Activated CD8-positive, alpha-beta T cell treated with anti-CD3 and anti-CD28 coated beads for 36 hours (primary cell): ENCODE measurements at regions not wholly inside any gene's neighbourhood (a gene's known extent, or its start where the extent isn't known, plus 50 kb on each side); places are given as distances from the start of the nearest gene placed in this dataset.

Experiments used
- ATAC-seq: fragments of 200-7000 bp; cut with Tn5 transposase; one replicate; pipeline ENCODE4 v1.10.0; 2021; ENCODE audit warnings: mild to moderate bottlenecking, moderate library complexity
- CTCF ChIA-PET: fragments of 350-600 bp; sonication (Branson Sonifier 250); formaldehyde crosslinking; loops from one replicate; lab custom pipeline; 2021; ENCODE audit warnings: antibody characterized with exemption; lab: Charles Lee
- POLR2A ChIA-PET: fragments of 350-600 bp; sonication (Branson Sonifier 250); formaldehyde crosslinking; loops from one replicate; lab custom pipeline; 2021; ENCODE audit warnings: antibody characterized with exemption; lab: Charles Lee
- DNase-seq: peaks from one replicate; pipeline ENCODE4 v3.0.0-alpha.2; 2020
- H3K27ac Mint-ChIP-seq: one replicate; pipeline ENCODE4 v1.8.0; 2021; ENCODE audit warnings: mild to moderate bottlenecking, mixed read lengths
- H3K27me3 Mint-ChIP-seq: one replicate; pipeline ENCODE4 v1.8.0; 2021; ENCODE audit warnings: mixed read lengths
- H3K36me3 Mint-ChIP-seq: one replicate; pipeline ENCODE4 v1.8.0; 2021; ENCODE audit warnings: low read depth, mixed read lengths
- H3K4me1 Mint-ChIP-seq: one replicate; pipeline ENCODE4 v1.8.0; 2021; ENCODE audit warnings: low read depth, mixed read lengths
- H3K4me3 Mint-ChIP-seq: one replicate; pipeline ENCODE4 v1.8.0; 2021; ENCODE audit warnings: mild to moderate bottlenecking, moderate library complexity, mixed read lengths
- H3K9me3 Mint-ChIP-seq: one replicate; pipeline ENCODE4 v1.8.0; 2021; ENCODE audit warnings: mixed read lengths
- intact Hi-C: fragments of 100-400 bp; cut with micrococcal nuclease; formaldehyde crosslinking; loops from one replicate; pipeline ENCODE4 v1.10.0; 2022
- TF ChIP-seq, protein P1 (sequence below): fragments of 200-600 bp; IDR thresholded peaks from one replicate; pipeline ENCODE4 v1.8.0; 2022; ENCODE audit warnings: antibody characterized with exemption, mild to moderate bottlenecking

GRCh38 chr17:77484111-77484510 lies 343.3 kb downstream of the SEC14L1 start:
- Mint-ChIP-seq H3K27ac (no peak overlapping the region), H3K4me3 (no peak overlapping the region), H3K27me3 (no peaks in the 10 kb centered on the region), H3K36me3 (peaks cover 35% of the 10 kb centered on the region), H3K4me1 (peaks cover 31% of the 10 kb centered on the region), H3K9me3 (no peaks in the 10 kb centered on the region)
- ChIA-PET POLR2A (interaction anchor here (0.6 to 2.0 kb wide), 4 partner anchors 10 to 37 kb away, joined by 3 to 5 read pairs (median 3); no protein-coding TSS in a partner anchor), CTCF (interaction anchor here (1.0 kb wide), 2 partner anchors 11 to 54 kb away, joined by 3 read pairs; no protein-coding TSS in a partner anchor)
- no peak for ATAC-seq
- no peak for DNase-seq
- intact Hi-C loops: no loop called here
- TF ChIP-seq, protein P1, sequence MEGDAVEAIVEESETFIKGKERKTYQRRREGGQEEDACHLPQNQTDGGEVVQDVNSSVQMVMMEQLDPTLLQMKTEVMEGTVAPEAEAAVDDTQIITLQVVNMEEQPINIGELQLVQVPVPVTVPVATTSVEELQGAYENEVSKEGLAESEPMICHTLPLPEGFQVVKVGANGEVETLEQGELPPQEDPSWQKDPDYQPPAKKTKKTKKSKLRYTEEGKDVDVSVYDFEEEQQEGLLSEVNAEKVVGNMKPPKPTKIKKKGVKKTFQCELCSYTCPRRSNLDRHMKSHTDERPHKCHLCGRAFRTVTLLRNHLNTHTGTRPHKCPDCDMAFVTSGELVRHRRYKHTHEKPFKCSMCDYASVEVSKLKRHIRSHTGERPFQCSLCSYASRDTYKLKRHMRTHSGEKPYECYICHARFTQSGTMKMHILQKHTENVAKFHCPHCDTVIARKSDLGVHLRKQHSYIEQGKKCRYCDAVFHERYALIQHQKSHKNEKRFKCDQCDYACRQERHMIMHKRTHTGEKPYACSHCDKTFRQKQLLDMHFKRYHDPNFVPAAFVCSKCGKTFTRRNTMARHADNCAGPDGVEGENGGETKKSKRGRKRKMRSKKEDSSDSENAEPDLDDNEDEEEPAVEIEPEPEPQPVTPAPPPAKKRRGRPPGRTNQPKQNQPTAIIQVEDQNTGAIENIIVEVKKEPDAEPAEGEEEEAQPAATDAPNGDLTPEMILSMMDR: no peak

GRCh38 chr17:77485089-77485833 lies 344.5 kb downstream of the SEC14L1 start:
- CTCF ChIA-PET: interaction anchor here (1.2 kb wide), 1 partner anchor 55 kb away, joined by 5 read pairs; no protein-coding TSS in a partner anchor
- DNase-seq (no peak), ATAC-seq (no peak)
- peaks cover 27% of the 10 kb centered on the region for H3K4me1 Mint-ChIP-seq
- TF ChIP-seq, protein P1: no peak
- intact Hi-C loops: no loop called here
- H3K9me3 Mint-ChIP-seq: no peaks in the 10 kb centered on the region
- POLR2A ChIA-PET: no interaction called here
- peaks cover 35% of the 10 kb centered on the region for H3K36me3 Mint-ChIP-seq
- no peak overlapping the region for H3K27ac Mint-ChIP-seq
- no peak overlapping the region for H3K4me3 Mint-ChIP-seq
- no peaks in the 10 kb centered on the region for H3K27me3 Mint-ChIP-seq

DNA sequence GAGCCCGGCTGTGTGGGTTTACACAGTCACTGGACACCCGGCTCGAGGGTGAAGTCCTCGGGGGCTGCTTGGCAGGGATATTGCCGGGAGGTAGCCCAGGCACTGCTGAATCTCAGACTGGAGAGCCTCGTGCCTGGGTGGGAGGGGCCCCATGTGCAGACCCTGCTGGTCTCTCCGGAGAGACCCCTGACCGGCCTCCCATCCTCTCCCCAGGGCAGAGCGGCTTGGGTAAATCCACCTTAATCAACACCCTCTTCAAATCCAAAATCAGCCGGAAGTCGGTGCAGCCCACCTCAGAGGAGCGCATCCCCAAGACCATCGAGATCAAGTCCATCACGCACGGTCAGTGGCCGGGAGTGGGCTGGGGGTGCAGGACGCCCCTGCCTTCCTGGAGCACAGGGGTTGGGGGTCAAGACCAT lies 346.5 kb downstream of the SEC14L1 start:
- no peak overlapping the region for H3K4me3 Mint-ChIP-seq
- H3K27me3 Mint-ChIP-seq: no peaks in the 10 kb centered on the region
- H3K9me3 Mint-ChIP-seq: no peaks in the 10 kb centered on the region
- peaks cover 35% of the 10 kb centered on the region for H3K36me3 Mint-ChIP-seq
- H3K27ac Mint-ChIP-seq: no peak overlapping the region
- no peak for DNase-seq
- CTCF ChIA-PET: no interaction called here
- ATAC-seq: no peak
- TF ChIP-seq, protein P1: no peak
- peaks cover 35% of the 10 kb centered on the region for H3K4me1 Mint-ChIP-seq
- intact Hi-C loops: no loop called here
- POLR2A ChIA-PET: no interaction called here

DNA sequence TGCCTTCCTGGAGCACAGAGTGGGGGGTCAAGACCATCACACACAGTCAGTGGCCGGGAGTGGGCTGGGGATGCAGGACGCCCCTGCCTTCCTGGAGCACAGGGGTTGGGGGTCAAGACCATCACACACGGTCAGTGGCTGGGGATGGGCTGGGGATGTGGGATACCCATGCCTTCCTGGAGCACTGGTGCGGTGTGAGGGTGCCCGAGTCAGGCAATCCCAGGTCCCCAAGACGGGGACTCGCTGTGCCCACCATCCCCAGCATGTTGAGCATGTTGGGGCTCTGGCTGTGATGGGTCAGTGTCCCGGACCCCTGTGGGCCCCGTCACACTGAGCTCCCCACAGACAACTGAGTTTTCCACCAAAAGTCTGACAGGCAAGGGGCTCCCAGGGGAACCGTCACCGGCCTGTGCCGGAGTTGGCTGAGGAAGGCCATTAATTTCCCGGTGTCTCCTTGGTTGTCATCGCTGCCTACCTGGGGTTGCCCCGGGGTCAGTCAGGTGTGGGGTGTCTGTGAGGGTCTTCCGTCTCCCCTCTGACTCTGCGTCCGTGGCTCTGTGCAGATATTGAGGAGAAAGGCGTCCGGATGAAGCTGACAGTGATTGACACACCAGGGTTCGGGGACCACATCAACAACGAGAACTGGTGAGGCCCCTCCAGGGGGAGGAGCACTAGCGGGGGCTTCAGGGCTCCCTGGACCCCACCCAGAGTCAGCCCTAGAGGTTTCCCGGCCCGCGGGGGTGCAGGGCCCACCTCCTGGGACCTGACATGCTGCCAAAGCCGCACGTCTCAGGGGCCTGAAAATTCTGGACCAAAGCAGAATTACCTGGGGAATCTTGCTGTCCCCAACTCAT lies 347.1 kb downstream of the SEC14L1 start:
- H3K9me3 Mint-ChIP-seq: no peaks in the 10 kb centered on the region
- DNase-seq (no peak), ATAC-seq (no peak)
- peaks cover 41% of the 10 kb centered on the region for H3K36me3 Mint-ChIP-seq
- POLR2A ChIA-PET: no interaction called here
- H3K27me3 Mint-ChIP-seq: no peaks in the 10 kb centered on the region
- TF ChIP-seq, protein P1: no peak
- H3K27ac Mint-ChIP-seq: no peak overlapping the region
- H3K4me1 Mint-ChIP-seq: peaks cover 35% of the 10 kb centered on the region
- CTCF ChIA-PET: interaction anchor here (1.6 kb wide), 1 partner anchor 10 kb away, joined by 3 read pairs; no protein-coding TSS in a partner anchor
- no peak overlapping the region for H3K4me3 Mint-ChIP-seq
- intact Hi-C loops: no loop called here
